IMR-90 (cell line): ENCODE measurements at regions not wholly inside any gene's neighbourhood (a gene's known extent, or its start where the extent isn't known, plus 50 kb on each side); places are given as distances from the start of the nearest gene placed in this dataset.

Source experiments
- ATAC-seq: fragments of 200-7000 bp; cut with Tn5 transposase; 2 replicates; pipeline ENCODE4 v1.9.1; 2020; ENCODE audit warnings: low read depth, mild to moderate bottlenecking, moderate library complexity
- BruUV-seq: library from RNA; stranded (reverse); fragments of 400-500 nt; replicated peaks from 2 replicates; lab custom pipeline; 2021; lab: Mats Ljungman, UMichigan
- CTCF ChIA-PET: fragments of 300-600 bp; formaldehyde crosslinking; extraction: SDS; loops from one replicate; lab custom pipeline; 2021; ENCODE audit warnings: antibody characterized with exemption; lab: Yijun Ruan, JAX
- POLR2A ChIA-PET: fragments of 300-600 bp; sonication (Branson Sonifier 250); formaldehyde crosslinking; loops from one replicate; lab custom pipeline; 2022; ENCODE audit warnings: antibody characterized with exemption; ENCODE audit not compliant: unreplicated experiment; lab: Charles Lee
- DNase-seq: peaks from one replicate; pipeline ENCODE4 v3.0.0; 2013
- H2AFZ ChIP-seq: replicated peaks from 2 replicates; pipeline ENCODE3; 2013; ENCODE audit warnings: low read length, mild to moderate bottlenecking; ENCODE audit not compliant: poor library complexity
- H2AK5ac ChIP-seq: 2 replicates; pipeline ENCODE4 v1.6.1; 2013; ENCODE audit warnings: low read depth, low read length, inconsistent platforms
- H2AK9ac ChIP-seq: replicated peaks from 2 replicates; pipeline ENCODE3; 2013; ENCODE audit warnings: mild to moderate bottlenecking, low read depth, low read length, moderate library complexity; ENCODE audit not compliant: poor library complexity
- H2BK120ac ChIP-seq: 2 replicates; pipeline ENCODE4 v1.6.1; 2013; ENCODE audit warnings: low read depth, low read length, inconsistent platforms
- H2BK15ac ChIP-seq: 3 replicates; pipeline ENCODE4 v1.6.1; 2013; ENCODE audit warnings: low read depth, low read length, inconsistent platforms
- H2BK20ac ChIP-seq: 2 replicates; pipeline ENCODE4 v1.6.1; 2013; ENCODE audit warnings: low read depth, mild to moderate bottlenecking, inconsistent platforms, low read length, moderate library complexity
- H2BK5ac ChIP-seq: 2 replicates; pipeline ENCODE4 v1.6.1; 2013; ENCODE audit warnings: mild to moderate bottlenecking, low read depth, low read length, inconsistent platforms; ENCODE audit not compliant: poor library complexity, severe bottlenecking
- H3K14ac ChIP-seq: replicated peaks from 2 replicates; pipeline ENCODE4 v1.6.1; 2013; ENCODE audit warnings: low read depth, low read length, inconsistent platforms
- H3K18ac ChIP-seq: 2 replicates; pipeline ENCODE4 v1.6.1; 2013; ENCODE audit warnings: low read depth, low read length, control low read depth
- H3K23ac ChIP-seq: 2 replicates; pipeline ENCODE4 v1.6.1; 2013; ENCODE audit warnings: low read depth, low read length, inconsistent platforms
- H3K27ac ChIP-seq: 2 replicates; pipeline ENCODE4 v1.5.1; 2013; ENCODE audit warnings: mild to moderate bottlenecking, control low read depth, low read length; ENCODE audit not compliant: insufficient read depth
- H3K27me3 ChIP-seq: 2 replicates; pipeline ENCODE4 v1.6.1; 2013; ENCODE audit warnings: low read length; ENCODE audit not compliant: control insufficient read depth, insufficient read depth
- H3K36me3 ChIP-seq: 2 replicates; pipeline ENCODE4 v1.6.1; 2013; ENCODE audit warnings: low read length, mixed read lengths; ENCODE audit not compliant: control insufficient read depth, insufficient read depth
- H3K4ac ChIP-seq: 2 replicates; pipeline ENCODE4 v1.6.1; 2013; ENCODE audit warnings: low read depth, low read length, inconsistent platforms
- H3K4me1 ChIP-seq: 2 replicates; pipeline ENCODE4 v1.6.1; 2013; ENCODE audit warnings: low read length, mixed read lengths; ENCODE audit not compliant: control insufficient read depth, insufficient read depth
- H3K4me2 ChIP-seq: 2 replicates; pipeline ENCODE4 v1.6.1; 2013; ENCODE audit warnings: low read depth, mild to moderate bottlenecking, control low read depth, low read length, moderate library complexity
- H3K4me3 ChIP-seq: 2 replicates; pipeline ENCODE4 v1.5.1; 2013; ENCODE audit warnings: low read depth, mild to moderate bottlenecking, control low read depth, low read length, moderate library complexity; ENCODE audit not compliant: insufficient read depth
- H3K56ac ChIP-seq: 2 replicates; pipeline ENCODE4 v1.6.1; 2013; ENCODE audit warnings: low read length, inconsistent platforms; ENCODE audit not compliant: insufficient read depth; ENCODE audit errors: extremely low read depth
- H3K79me1 ChIP-seq, 2 experiments: 2 replicates each; pipeline ENCODE4 v1.6.1; 2013; ENCODE audit warnings: low read length in 2 of 2, inconsistent platforms in 1 of 2, low read depth in 1 of 2
- H3K9ac ChIP-seq: 2 replicates; pipeline ENCODE4 v1.6.1; 2013; ENCODE audit warnings: low read depth, low read length, control low read depth
- H3K9me1 ChIP-seq: 2 replicates; pipeline ENCODE4 v1.6.1; 2013; ENCODE audit warnings: low read length, inconsistent platforms; ENCODE audit not compliant: insufficient read depth
- H3K9me3 ChIP-seq: 2 replicates; pipeline ENCODE4 v1.6.1; 2013; ENCODE audit warnings: low read length; ENCODE audit not compliant: control insufficient read depth, insufficient read depth
- H4K20me1 ChIP-seq: 2 replicates; pipeline ENCODE4 v1.6.1; 2013; ENCODE audit warnings: low read length, inconsistent platforms; ENCODE audit not compliant: insufficient read depth
- H4K5ac ChIP-seq: 2 replicates; pipeline ENCODE4 v1.6.1; 2013; ENCODE audit warnings: mild to moderate bottlenecking, low read depth, low read length, control low read depth
- H4K8ac ChIP-seq, 2 experiments: 2 replicates each; pipeline ENCODE4 v1.6.1; 2013; ENCODE audit warnings: low read depth in 2 of 2, low read length in 2 of 2, control low read depth in 1 of 2, inconsistent platforms in 1 of 2
- H4K91ac ChIP-seq: 2 replicates; pipeline ENCODE4 v1.6.1; 2013; ENCODE audit warnings: low read depth, low read length, inconsistent platforms; ENCODE audit not compliant: insufficient read depth
- BHLHE40 ChIP-seq: fragments of 150-350 bp; IDR thresholded peaks from 2 replicates; pipeline ENCODE4 v1.6.1; 2016; ENCODE audit warnings: mild to moderate bottlenecking, low read depth, low read length
- CEBPB ChIP-seq: IDR thresholded peaks from 2 replicates; pipeline ENCODE4 v1.6.1; 2012; ENCODE audit warnings: low read depth, low read length, improper control_type of control experiment
- MXI1 ChIP-seq: IDR thresholded peaks from 2 replicates; pipeline ENCODE4 v1.6.1; 2012; ENCODE audit warnings: low read depth, mild to moderate bottlenecking, low read length, moderate library complexity, borderline replicate concordance
- POLR2A ChIP-seq: IDR thresholded peaks from 2 replicates; pipeline ENCODE4 v1.6.1; 2012; ENCODE audit warnings: mild to moderate bottlenecking, low read depth, low read length
- RAD21 ChIP-seq: IDR thresholded peaks from 2 replicates; pipeline ENCODE4 v1.6.1; 2012; ENCODE audit warnings: low read length, improper control_type of control experiment
- RCOR1 ChIP-seq: IDR thresholded peaks from 2 replicates; pipeline ENCODE4 v1.6.1; 2012; ENCODE audit warnings: mild to moderate bottlenecking, low read length, improper control_type of control experiment; ENCODE audit not compliant: insufficient replicate concordance
- RFX5 ChIP-seq: IDR thresholded peaks from 2 replicates; pipeline ENCODE4 v1.8.0; 2012; ENCODE audit warnings: low read depth, mild to moderate bottlenecking, low read length, moderate library complexity
- WGBS, 2 experiments: methylation state at CpG; one replicate each; pipeline versions ENCODE4 v1.1.5 to v1.1.7; 2013; ENCODE audit warnings: missing lambda C conversion rate in 2 of 2; ENCODE audit not compliant: insufficient read length in 1 of 2; ENCODE audit errors: extremely low coverage in 2 of 2; 5-methylcytosine and 5-hydroxymethylcytosine counted together
- dilution Hi-C: fragments of 300-500 bp; cut with HindIII; formaldehyde crosslinking; loops from one replicate; pipeline ENCODE4 v1.14.3; 2018; ENCODE audit warnings: low sequenced_read_pairs; ENCODE audit not compliant: unreplicated experiment
- in situ Hi-C: fragments of 300-500 bp; cut with MboI; formaldehyde crosslinking; loops from 3 replicates; pipeline ENCODE4 v1.14.3; 2019; ENCODE audit warnings: low sequenced_read_pairs, inconsistent platforms, mixed read lengths
- intact Hi-C: fragments of 100-400 bp; cut with micrococcal nuclease; formaldehyde crosslinking; loops from 2 replicates; pipeline ENCODE4 v1.10.0; 2022

DNA sequence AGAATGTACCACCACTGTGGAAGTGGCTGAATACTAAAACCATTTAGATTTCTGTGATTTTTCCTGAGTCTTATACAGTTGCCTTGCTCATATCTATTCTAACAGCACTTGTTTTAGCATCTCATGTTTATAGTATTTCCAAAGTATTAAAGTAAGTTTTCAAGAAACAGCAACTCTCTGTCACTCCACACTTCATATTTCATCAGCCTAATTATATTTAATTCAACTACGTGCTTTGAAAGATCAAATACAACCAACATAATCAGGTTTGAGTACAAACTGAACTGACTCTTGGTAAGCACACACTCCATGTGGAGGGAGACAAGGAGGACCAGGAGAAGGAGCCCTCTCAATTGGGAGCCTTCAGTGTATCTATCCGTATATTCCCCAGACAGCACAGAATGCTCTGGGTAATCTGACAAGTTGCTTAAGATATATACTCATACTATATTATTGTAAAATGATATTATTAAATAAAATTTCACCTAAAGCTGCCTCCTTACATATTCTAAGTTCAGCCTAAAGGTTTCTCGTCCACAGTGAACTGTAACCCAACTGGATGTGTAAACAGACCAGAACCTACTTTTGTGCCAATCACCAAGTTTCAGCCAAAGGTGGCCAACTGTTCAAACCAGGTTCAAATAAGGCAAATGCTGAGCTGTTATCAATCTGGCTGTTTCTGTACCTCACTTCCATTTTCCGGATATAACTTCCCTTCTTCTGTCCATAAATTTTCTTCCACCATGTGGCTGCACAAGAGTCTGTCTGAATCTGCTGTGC is 105.0 kb upstream of the RASSF8 start:
- Histone ChIP-seq H3K79me1 (no peaks in the 10 kb centered on the region), H3K9me1 (no peaks in the 10 kb centered on the region), H3K14ac (peak overlapping the region; percentile 72; the same call in 1 of the 2 replicates), H4K5ac (peak overlapping the region; percentile 85), H2AK9ac (no peak overlapping the region), H2BK20ac (peak overlapping the region; percentile 53; the same call in 1 of the 2 replicates), H2BK5ac (peak overlapping the region; percentile 27), H3K4me3 (no peak overlapping the region), H3K56ac (no peak overlapping the region), H4K8ac (peak overlapping the region; percentile 24 to 75; a peak in 3 of 4 replicates), H2AFZ (no peak overlapping the region), H3K18ac (peak overlapping the region; percentile 88), H4K20me1 (no peaks in the 10 kb centered on the region), H3K4me1 (peaks cover 9% of the 10 kb centered on the region), H3K9me3 (no peaks in the 10 kb centered on the region), H2BK120ac (0 out of 2 replicates have a peak overlapping the region, but pooled peaks have one; percentile 37), H3K4me2 (peak overlapping the region; percentile 23; the same call in 1 of the 2 replicates), H4K91ac (peak overlapping the region; percentile 68; the same call in 1 of the 2 replicates), H3K27me3 (no peaks in the 10 kb centered on the region; the same call in 1 of the 2 replicates), H3K36me3 (no peaks in the 10 kb centered on the region), H3K4ac (0 out of 2 replicates have a peak overlapping the region, but pooled peaks have one; percentile 20), H3K9ac (no peak overlapping the region), H2BK15ac (peak overlapping the region; percentile 50; the same call in 2 of the 3 replicates), H3K23ac (peak overlapping the region; percentile 29; the same call in 1 of the 2 replicates), H3K27ac (peak overlapping the region; percentile 77; the same call in 1 of the 2 replicates), H2AK5ac (peak overlapping the region; percentile 26; the same call in 1 of the 2 replicates)
- ChIA-PET CTCF (no interaction called here), POLR2A (no interaction called here)
- in situ Hi-C loops (no loop called here), dilution Hi-C loops (no loop called here), intact Hi-C loops (loop anchor here (1.0 to 5.0 kb wide), 3 partner anchors 25 to 416 kb away; partner anchors contain the start of gene RASSF8)
- peak; percentile 26 for DNase-seq
- peak; percentile 79 for ATAC-seq
- BruUV-seq: no TSS peak
- TF ChIP-seq POLR2A: no peak
- TF ChIP-seq RCOR1: no peak
- TF ChIP-seq BHLHE40: no peak
- no peak for TF ChIP-seq RFX5
- no peak for TF ChIP-seq MXI1
- no peak for TF ChIP-seq RAD21
- TF ChIP-seq CEBPB: no peak
- no CpG with 5 or more reads among the region's 4 CpGs for WGBS, 2 experiments
